ENCODE measurements at regions not wholly inside any gene's neighbourhood (a gene's known extent, or its start where the extent isn't known, plus 50 kb on each side); places are given as distances from the start of the nearest gene placed in this dataset.
"Not testable (repeated sequence)": the region's sequence is repeated elsewhere in the genome, so short reads cannot be mapped to it uniquely, and the experiment has no call there.

DNA sequence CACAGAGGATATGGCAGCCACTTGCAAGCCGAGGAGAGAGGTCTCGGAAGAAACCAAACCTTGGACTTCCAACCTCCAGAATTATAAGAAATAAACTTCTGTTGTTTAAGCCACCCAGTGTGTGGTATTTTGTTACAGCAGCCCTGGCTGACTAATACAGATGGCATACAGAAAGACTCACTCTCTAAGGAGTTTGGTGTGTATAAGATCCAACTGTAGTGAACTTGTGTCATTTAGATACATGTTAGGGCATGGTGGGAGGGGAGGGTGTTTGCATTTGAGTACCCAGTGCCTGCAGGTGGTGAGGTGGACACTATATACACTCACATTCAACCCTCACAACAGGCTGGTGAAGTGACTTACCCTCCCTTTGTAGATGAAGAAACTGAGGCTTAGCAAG, 233.2 kb upstream of the KLF3 start:
- DNase-seq: no peak

DNA sequence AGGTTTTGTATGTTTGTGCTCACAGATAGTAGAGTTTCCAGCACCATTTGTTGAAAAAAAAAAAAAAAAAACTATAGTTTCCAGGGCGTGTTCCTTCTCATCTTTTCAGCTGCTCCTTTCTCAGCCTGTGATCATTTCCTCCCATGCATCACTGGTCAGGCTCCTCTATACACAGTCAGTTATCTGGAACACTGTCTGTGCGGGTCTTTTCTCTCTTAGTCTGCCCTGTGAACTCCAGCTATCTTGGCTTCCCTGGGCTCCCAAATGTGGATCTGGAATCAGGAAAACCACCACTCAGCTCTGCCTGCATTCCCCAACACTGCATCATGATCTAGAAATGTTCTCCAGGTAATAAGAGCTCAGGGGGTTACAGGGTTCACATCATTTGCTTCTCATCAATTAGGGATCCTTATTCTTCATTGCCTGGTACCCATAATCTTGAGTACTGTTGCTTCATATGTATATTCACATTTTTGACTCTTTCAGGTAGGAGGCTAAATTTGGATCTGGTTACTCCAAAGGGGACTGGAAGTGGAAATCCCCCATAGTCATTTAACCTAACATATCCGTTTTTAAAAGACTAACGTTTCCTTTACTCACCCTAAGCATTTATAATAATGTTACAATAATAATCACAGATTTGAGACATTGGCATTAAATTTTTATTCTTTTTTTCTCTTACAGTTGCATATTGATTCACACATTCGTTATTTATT, 221.8 kb upstream of the KLF3 start:
- DNase-seq: no peak

DNA sequence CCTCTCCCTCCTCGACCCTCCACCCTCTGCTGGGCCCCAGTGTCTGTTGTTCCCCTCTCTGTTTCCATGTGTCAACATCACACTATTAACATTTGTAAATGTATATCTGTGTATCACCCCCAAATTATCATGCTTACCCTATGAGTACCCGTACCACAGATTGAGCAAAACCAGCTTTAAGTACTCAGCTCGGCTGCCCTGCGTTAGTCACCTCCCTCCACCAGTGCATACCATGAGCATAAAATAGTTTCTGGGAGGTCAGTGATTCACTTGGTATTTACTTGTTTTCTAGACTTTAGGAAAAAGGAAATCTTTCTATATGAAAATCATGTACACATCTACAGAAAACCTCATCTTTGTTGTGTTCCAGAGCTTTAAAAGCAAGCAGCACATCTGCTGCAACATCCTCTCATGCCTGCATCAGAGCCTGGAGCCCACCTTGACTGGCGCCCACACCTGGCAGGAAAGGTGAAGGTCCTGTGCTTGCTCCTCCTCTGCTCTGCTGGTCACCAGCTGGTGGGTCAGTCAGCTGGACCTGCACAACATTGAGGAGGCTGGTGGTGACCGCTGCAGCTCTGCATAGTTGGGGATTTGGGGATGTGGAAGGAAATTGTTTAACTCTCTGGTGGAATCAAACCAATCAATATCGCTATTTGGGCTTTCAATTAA, 214.4 kb upstream of the KLF3 start:
- DNase-seq: no peak

DNA sequence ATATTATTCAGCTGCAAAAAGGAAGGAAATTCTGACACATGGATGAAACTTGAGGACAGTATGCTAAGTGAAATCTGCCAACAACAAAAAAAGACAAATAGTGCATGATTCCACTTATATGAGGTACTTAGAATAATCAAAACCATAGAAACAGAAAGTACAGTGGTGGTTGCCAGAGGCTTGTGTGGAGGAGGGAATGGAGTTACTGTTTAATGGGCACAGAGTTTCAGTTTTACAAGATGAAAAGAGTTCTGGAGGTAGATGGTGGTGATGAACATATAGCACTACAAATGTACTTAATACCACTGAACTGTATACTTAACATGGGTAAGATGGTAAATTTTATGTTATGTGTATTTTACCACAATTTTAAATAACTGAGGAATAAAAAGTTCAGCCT, 212.0 kb upstream of the KLF3 start:
- DNase-seq: no peak

DNA sequence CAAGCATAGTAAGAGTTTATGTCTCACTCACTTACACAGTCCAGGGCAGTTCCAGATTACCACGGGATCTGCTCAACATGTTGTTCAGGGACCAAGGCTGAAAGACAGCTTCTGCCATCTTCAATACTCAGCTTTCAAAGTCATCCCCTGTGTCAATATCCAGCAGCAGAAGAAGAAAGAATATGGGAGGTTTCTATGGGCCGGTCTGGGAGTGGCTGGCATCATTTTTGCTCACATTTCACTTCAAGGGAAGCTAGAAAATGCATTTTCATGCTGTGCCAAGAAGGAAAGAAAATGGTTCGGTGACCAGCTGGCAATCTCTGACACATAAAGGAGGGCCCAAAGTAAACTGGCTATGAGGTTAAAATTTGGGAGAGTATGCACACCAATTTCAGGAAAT, 211.5 kb upstream of the KLF3 start:
- no peak for DNase-seq

DNA sequence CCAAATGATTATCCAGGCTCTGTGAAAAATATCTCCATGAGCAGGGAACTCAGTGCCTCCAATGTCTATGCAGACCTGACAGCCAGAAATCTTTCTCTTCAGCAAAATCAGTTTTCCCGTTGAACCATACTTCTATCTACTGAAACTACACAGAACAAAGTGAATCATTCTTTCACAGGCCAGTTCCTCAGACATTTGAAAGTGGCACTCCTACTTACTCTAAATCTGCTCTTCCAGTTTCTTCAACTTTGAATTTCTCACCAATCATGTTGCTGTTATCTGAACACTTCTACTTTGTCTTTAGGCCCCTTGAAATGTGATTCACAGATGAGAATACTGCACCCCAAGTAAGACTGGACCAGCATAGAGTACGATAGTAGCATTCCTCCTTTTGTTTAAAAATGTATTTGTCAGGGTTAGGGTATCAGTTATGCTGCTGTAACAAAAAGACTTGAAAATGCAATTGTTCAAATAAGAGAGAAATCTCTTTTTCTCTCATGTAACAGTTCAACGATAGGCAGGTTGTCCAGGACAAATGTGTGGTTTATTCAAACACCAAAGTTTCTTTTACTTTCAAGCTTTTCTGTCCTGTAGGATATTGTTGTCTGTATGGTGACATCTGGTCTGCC, 210.6 kb upstream of the KLF3 start:
- DNase-seq: no peak

DNA sequence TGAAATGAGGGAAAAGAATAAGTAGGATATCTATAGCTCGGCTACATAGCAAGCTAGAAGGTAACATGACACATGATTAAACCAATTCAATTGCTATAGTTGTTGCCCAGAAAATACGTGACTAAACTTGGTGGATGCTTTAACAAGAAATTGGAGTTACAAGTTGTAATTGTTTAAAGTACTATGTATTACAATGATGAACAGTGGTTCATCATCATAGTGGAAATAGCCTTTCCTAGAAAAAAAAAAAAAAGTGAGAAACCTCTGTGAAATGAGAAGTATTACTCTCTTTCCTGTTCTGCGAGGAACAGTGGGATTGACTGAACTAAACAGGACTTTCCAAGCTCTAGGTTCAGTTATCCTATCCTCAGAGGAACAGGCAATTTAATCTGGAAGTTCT, 209.7 kb upstream of the KLF3 start:
- DNase-seq: no peak

DNA sequence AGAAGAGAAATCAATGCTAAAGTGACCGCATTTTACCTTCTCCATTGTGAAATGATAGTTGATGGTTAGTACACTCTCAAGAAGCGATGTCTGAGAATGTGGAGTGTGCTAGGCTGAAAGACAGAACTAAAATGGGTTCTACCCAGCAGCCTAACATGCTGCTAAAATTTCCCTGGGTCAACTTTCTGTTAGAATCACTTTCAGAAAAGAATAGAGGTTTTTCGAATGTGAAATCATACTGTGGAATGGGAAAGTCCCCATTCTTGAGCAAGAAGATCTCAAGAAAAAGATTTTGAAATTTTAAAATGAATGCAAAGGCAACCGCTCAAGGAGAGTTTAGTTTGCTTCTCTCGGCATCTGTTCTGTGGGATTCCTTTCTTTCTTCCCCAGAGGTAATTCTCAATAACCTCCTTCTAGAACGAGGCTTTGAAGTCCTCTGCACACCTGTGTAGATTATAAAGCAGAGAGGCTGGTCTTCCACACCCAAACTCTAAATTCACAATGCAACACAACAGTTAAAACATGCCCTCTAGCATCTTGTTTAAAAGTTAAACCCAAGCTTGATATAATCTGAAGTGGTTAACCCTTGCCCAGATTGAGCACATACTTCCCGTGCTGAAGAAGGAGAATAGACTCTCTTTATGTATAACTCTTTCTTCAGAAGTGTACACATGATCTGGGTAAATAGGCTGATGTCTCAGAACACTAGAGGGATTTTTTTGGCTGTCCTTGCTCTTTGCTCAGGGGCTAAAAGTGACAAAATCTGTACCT, 208.7 kb upstream of the KLF3 start:
- peak; percentile 20 for DNase-seq

DNA sequence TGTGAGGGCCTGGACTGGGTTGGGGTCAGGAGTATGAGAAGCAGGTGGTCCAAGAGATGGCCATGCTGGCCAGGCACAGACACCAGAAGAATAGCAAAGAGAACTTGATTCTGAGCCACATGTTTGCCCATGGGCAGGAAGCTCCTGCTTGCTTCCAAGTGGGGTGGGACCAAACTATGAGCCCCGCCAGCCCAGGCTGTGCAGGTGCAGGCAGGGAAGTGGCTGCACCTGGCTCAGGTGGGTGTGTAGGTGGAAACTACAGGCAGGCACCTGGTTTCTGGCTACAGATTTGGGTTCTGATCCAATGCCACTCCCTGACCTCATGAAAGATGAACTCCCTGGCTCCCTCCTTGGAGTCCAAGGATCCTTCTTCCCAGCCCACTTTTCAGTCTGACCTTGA, 207.9 kb upstream of the KLF3 start:
- DNase-seq: no peak

DNA sequence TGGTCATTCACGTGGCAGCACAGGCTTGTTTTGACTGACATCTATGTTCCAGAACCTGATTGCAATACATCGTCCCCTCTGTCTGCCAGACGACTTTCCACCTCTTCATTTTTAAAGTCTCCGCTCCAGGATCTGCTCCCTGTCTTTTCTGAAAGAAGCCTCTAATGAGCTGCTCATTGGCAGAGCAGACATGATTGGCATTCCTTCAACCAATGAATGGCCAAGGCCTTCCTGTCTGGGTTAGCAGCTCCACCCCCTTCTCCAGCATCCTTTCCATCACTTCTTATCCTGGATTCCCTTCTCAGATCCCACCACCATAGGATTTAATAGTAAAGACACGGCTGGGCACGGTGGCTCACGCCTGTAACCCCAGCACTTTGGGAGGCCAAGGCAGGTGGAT, 202.7 kb upstream of the KLF3 start:
- DNase-seq: no peak

DNA sequence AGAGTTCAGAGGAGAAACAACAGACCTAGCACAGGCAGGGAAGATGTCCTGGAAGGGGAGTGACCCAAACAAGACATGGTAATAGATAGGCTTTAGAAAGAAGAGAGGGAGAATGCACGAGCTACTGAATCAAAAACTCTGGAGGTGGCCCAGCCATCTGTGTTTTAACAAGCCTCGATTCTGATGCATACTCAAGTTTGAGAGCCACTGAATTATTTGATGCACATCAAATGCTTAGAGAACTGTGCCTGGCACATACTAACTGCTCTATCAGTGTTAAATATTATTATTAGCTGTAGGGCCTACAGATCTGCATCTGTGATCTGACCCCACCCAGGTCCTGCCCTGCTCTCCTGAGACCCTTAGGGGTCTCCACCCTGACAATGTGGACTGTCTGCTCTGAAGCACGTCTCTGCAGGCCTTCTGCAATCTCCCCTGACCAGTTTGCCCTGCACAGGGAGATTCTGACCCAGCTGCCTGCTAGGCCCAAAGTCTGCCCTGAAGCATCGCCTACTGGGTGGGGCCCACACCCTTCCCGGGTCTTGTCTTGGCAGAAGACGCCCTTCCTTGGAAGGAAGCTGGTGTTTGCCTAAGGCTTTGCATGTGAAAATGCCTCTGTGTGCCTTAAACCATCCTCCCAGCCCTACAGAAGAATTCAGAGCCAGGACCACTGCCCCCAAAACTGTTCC, 201.5 kb upstream of the KLF3 start:
- no peak for DNase-seq

DNA sequence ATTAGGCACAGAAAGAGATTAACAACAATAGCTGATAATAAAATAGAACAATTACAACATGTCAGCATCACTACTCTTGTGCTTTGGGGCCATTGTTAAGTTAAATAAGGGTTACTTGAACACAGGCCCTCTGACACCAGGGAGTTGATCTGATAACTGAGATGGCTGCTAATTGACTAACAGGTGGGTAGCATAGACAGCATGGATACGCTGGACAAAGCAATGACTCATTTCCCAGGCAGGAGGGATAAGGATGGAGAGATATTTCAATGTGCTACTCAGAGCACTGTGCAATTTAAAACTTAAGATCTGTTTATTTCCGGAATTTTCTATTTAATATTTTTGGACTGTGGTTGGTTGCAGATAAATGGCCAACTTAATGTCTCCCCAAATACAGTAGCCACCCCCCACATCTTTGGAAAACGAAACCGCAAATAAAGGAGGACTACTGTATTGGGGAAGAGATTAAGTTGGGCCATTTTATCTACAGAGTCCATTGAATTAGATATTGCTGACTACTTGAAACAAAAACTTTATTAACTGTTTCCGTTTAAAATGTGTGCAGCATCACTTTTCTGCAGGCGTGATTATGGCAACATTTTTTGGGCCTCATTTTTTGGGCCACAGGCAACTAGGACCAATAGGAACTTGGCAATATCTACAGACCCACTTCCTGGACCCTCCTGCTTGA, 200.6 kb upstream of the KLF3 start:
- DNase-seq: no peak

DNA sequence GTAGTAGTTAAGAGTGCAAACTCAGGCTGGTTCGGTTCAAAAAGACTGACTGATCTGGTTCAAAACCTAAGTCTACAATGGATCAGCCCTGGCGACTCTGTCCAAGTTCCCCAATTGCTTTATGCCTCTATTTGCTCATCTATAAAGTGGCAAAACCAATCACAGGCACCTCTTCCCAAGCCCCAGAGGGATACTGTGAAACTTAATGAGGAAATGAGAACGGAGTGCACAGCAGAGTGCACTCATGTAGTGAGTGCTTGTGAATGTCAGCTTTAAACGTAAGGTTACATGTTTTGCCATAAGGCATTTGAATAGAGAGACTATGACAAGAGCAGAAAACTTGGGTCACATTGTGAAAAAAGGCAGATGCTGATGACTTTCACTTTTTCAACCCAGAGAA, 199.7 kb upstream of the KLF3 start:
- no peak for DNase-seq

DNA sequence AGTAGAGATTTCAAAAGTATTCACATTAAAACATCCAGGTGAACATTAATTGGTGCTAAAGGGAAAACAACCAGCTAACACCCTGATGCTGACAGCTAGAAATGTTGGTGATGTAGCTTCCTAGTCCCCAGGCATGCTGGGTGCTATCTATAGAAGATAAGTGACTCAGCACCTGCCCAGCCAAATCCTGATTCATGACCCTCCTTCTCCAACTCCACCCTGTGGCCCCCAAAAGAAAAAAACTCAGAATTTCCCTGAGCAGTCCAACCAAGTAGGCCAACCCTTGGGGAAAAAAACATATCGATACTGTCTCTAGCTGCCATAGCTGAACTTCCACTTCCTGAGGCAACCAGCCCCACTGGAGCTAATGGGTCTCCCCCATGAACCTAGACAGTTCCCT, 197.6 kb upstream of the KLF3 start:
- no peak for DNase-seq

DNA sequence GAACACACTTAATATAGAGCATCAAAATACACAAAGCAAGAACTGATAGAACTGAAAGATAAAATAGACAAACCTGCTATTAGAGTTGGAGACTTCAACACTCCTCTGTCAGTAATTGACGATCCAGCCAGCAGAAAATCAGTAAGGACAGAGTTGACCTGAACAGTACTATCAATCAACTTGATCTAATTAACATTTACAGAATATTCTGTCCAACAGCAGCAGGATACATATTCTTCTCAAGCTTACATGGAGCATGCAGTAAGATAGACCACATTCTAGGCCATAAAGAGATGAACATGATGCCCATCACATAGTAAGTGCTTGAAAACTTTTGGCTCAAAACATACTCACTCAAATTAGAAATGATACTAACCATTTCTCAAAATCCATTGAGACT, 196.7 kb upstream of the KLF3 start:
- no peak for DNase-seq

DNA sequence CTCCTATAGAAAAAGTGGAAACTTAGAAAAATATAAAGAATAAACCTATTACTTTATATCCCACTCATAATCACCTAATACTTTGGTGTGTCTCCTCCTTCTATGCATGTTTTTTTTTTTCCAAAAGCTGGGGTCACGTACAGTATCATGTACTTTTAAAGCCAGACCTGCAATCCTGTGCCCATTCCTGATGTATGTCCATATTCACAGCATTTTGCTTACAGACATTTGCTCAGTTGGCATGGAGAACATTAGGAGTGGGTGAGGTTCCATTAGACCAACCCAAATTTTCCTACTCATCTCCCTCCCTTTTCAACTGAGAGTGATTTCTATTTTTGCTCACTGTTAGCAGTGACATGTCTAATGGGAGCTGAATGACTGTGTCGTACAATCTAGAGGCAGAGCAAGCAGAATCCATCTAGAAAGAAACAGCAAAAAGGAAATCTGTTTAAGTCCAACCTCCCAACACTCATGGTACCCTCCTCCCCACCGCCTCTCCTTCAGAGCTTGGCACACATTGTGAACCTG, 195.6 kb upstream of the KLF3 start:
- DNase-seq: no peak

DNA sequence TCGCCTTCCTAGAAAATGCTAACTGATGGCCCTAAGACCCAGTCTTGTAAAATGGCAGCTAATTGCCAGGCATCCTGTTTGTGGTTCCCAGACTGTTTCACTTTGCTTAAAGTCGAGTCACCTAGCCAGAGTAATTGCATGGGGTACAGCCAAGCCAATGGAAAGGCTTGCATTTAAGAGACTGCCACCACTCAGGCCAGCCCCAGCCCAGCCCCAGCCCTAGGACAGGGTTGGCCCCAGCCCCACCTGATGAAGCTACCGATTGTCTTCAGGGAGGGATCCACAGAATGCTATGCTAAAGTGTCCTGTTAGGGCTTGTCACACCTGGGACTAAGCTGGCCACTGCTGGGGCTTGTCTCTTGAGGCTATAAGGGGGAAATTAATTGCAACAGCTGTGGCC, 194.6 kb upstream of the KLF3 start:
- no peak for DNase-seq

DNA sequence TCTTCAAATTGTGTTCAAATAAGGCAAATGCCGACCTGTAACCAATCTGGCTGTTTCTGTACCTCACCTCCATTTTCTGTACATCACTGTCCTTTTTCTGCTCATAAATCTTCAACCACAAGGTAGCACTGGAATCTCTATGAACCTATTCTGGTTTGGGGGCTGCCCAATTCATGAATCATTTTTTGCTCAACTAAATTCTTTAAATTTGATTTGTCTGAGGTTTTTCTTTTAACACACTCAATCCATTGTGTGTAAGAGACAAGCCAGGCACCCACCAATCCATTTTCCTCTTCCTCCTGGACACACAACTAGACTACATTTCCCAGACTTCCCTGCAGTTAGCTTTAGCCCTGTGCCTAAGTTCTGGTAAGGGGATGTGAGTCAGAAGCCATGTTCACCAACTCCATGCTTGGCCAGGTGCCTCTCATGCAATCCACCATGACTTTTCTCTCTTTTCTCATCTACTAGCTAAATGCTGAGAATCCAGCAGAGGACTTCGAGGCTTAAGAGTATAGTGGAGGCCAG, 193.2 kb upstream of the KLF3 start:
- no peak for DNase-seq

DNA sequence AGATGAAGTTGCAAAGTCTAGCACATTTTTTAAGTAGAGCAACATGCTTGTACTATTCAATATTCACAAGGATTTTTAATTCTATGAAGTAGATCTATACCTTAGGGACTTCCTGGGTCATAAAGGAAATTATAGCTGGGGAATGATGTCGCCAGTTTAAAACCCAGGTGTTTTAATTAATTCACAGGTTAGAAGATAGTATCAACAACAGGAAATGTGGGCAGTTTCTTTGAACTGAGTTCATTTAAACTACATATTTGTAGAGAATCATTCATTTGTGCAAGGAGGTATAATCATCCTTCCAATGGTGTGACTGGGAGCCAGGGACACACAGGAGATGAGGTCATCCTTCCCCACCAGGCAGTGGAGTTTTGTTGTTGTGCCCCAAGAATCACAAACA, 181.3 kb upstream of the KLF3 start:
- peak; percentile 14 for DNase-seq

DNA sequence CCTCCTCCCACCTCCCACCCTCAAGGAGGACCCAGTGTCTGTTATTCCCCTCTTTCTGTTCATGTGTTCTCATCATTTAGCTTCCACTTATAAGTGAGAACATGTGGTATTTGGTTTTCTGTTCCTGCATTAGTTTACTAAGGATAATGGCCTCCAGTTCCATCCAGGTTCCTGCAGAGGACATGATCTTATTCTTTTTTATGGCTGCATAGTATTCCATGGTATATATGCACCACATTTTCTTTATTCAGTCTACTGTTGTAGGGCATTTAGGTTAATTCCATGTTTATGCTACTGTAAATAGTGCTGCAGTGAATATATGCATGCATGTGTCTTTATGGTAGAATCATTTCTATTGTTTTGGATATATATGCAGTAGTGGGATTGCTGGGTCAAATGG, 180.4 kb upstream of the KLF3 start:
- DNase-seq: not testable (repeated sequence)

DNA sequence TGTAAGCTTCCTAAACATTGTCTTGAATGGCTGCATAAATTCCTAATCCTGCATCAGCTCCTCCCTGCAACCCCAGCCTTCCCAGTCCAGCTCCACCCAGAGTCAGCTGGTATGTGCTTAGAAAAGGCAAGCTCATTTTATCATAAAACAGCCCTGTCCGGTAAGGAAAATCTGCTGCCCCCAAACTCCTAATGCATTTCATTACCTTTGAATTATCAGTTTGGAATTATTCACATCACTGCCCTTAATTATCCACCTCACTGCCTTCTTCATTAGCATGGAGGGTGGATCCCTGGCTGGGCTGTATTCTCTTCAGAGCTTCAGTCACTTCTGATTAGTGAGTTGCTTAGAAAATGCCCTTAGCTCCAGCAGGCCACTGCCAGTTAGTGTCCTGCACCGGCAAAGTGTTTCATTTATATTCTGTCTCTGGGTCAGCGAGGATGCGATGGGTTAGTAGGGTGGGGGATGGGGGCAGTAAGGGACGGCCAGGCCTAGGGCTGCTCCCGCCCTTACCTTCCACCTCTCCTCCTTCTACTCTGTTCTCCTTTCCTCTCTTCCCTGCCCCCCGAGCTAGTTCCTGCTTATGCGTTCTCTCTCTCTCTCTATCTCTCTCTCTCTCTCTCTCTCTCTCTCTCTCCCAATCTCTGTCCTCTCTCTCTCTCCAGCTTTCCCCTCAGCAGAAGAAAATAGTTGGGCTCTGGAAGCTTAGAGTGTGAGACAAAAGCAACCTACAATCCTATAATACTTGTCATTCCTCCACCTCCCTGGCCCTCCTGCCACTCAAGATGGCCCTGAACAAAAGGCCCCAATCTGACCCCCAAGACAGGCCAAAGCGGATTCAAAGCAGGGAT, 174.8 kb upstream of the KLF3 start:
- no peak for DNase-seq
